ENCODE measurements at regions not wholly inside any gene's neighbourhood (a gene's known extent, or its start where the extent isn't known, plus 50 kb on each side); places are given as distances from the start of the nearest gene placed in this dataset.

GRCh38 chr11:127071606-127072005 lies 71.0 kb upstream of the KIRREL3 start:
- ATAC-seq (ENCODE audit: poor library complexity) (no peak), DNase-seq (no peak)
- intact Hi-C loops (cut with DNase I) = no loop called here

- intact Hi-C loops (cut with DNase I) = no loop called here
- no peak for DNase-seq
- no peak for ATAC-seq (ENCODE audit: poor library complexity)
These were observed 70.2 kb upstream of the KIRREL3 start for GRCh38 chr11:127070808-127071207.

GRCh38 chr11:127066401-127067090 lies 66.0 kb upstream of the KIRREL3 start:
- DNase-seq (no peak), ATAC-seq (ENCODE audit: poor library complexity) (no peak)
- intact Hi-C loops (cut with DNase I) = no loop called here

GRCh38 chr11:127063241-127063640 lies 62.7 kb upstream of the KIRREL3 start:
- DNase-seq = no peak
- intact Hi-C loops (cut with DNase I) = no loop called here

GRCh38 chr11:127061947-127062346 lies 61.4 kb upstream of the KIRREL3 start:
- DNase-seq (no peak), ATAC-seq (ENCODE audit: poor library complexity) (no peak)
- intact Hi-C loops (cut with DNase I) = no loop called here

More at GRCh38 chr11:127063241-127063640, 62.7 kb upstream of the KIRREL3 start:
- no peak for ATAC-seq (ENCODE audit: poor library complexity)

GRCh38 chr11:127059750-127060149 lies 59.2 kb upstream of the KIRREL3 start:
- no peak for ATAC-seq (ENCODE audit: poor library complexity)
- intact Hi-C loops (cut with DNase I) = no loop called here
- DNase-seq = no peak

- intact Hi-C loops (cut with DNase I) = no loop called here
- DNase-seq (no peak), ATAC-seq (ENCODE audit: poor library complexity) (no peak)
These were observed 58.7 kb upstream of the KIRREL3 start for GRCh38 chr11:127059286-127059685.

GRCh38 chr11:127058524-127058923 lies 58.0 kb upstream of the KIRREL3 start:
- ATAC-seq (ENCODE audit: poor library complexity) (no peak), DNase-seq (no peak)
- intact Hi-C loops (cut with DNase I) = no loop called here

- intact Hi-C loops (cut with DNase I) = no loop called here
- ATAC-seq (ENCODE audit: poor library complexity) = no peak
- DNase-seq = no peak
These were observed 56.6 kb upstream of the KIRREL3 start for GRCh38 chr11:127057126-127057525.

- ATAC-seq (ENCODE audit: poor library complexity) = no peak
- no peak for DNase-seq
- intact Hi-C loops (cut with DNase I) = no loop called here
These were observed 55.9 kb upstream of the KIRREL3 start for GRCh38 chr11:127056338-127056971.

- no peak for ATAC-seq (ENCODE audit: poor library complexity)
- DNase-seq = no peak
- intact Hi-C loops (cut with DNase I) = no loop called here
These were observed 54.7 kb upstream of the KIRREL3 start for GRCh38 chr11:127055236-127055635.

- intact Hi-C loops (cut with DNase I) = no loop called here
- DNase-seq = no peak
- ATAC-seq (ENCODE audit: poor library complexity) = no peak
These were observed 53.6 kb upstream of the KIRREL3 start for GRCh38 chr11:127054153-127054552.

- intact Hi-C loops (cut with DNase I) = no loop called here
- no peak for ATAC-seq (ENCODE audit: poor library complexity)
- no peak for DNase-seq
These were observed 51.8 kb upstream of the KIRREL3 start for GRCh38 chr11:127052404-127052803.
